ENCODE measurements at regions not wholly inside any gene's neighbourhood (a gene's known extent, or its start where the extent isn't known, plus 50 kb on each side); places are given as distances from the start of the nearest gene placed in this dataset.

GRCh38 chr4:133464311-133464710 lies 315.2 kb downstream of the PCDH10 start:
- TF ChIP-seq CTCF (tag by site-specific recombination; IDR thresholded peaks at IDR 0.05) (no peak), ZNF776 (tag by site-specific recombination; IDR thresholded peaks at IDR 0.05; ENCODE audit: borderline replicate concordance) (no peak), ZNF292 (tag by site-specific recombination; IDR thresholded peaks at IDR 0.05; ENCODE audit: borderline replicate concordance, low read depth) (no peak), ZNF510 (tag by site-specific recombination; IDR thresholded peaks at IDR 0.05; ENCODE audit: insufficient replicate concordance) (no peak), ZBTB21 (tag by site-specific recombination; IDR thresholded peaks at IDR 0.05) (no peak), ZNF146 (tag by site-specific recombination; IDR thresholded peaks at IDR 0.05) (no peak), ZNF324 (tag by site-specific recombination; IDR thresholded peaks at IDR 0.05) (no peak), ZNF654 (tag by site-specific recombination; IDR thresholded peaks at IDR 0.05; ENCODE audit: low read depth) (no peak), PATZ1 (tag by site-specific recombination; IDR thresholded peaks at IDR 0.05) (no peak), ZNF274 (IDR thresholded peaks at IDR 0.05; ENCODE audit: low read length) (no peak), ZNF274 (tag by site-specific recombination; IDR thresholded peaks at IDR 0.05; ENCODE audit: borderline replicate concordance) (no peak), ZNF266 (tag by site-specific recombination; IDR thresholded peaks at IDR 0.05; ENCODE audit: low read depth) (no peak), ZNF174 (tag by site-specific recombination; IDR thresholded peaks at IDR 0.05) (no peak)
